DMS114 treated with DMSO at 0.1 percent for 48 hours (cell line): ENCODE measurements at regions not wholly inside any gene's neighbourhood (a gene's known extent, or its start where the extent isn't known, plus 50 kb on each side); places are given as distances from the start of the nearest gene placed in this dataset.

ENCODE experiments used
- DNase-seq: peaks from one replicate; lab custom pipeline; 2025; ENCODE audit not compliant: unreplicated experiment; lab: John Stamatoyannopoulos, UW

GRCh38 chr13:67763384-67763783 lies 533.2 kb upstream of the PCDH9 start:
- no peak for DNase-seq

GRCh38 chr13:67758975-67759374 lies 528.8 kb upstream of the PCDH9 start:
- no peak for DNase-seq

DNA sequence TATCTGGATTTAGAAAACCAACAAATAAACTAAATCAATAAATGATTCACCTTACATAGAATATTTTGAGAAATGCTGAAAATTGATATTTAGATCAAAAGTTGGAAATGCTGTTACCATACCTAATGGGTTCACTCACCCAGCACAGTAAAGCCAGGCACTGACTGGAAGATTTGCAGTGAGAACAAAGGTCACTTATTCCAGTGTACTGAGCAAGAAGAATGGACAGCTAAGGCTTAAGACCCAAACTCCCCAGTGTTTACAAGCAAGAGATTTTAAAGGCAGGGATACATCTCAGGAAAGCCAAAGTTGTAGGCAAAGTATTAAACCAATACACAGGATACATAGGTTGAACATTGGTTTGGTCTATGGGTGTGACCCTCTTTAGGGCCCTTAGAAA lies 523.9 kb upstream of the PCDH9 start:
- no peak for DNase-seq

- DNase-seq = no peak
These were observed 522.6 kb upstream of the PCDH9 start for GRCh38 chr13:67752759-67753158.

- DNase-seq = no peak
These were observed 512.3 kb upstream of the PCDH9 start for GRCh38 chr13:67742478-67742877.

- DNase-seq = no peak
These were observed 510.9 kb upstream of the PCDH9 start for GRCh38 chr13:67740871-67741535.

GRCh38 chr13:67736646-67737420 lies 506.7 kb upstream of the PCDH9 start:
- no peak for DNase-seq

DNA sequence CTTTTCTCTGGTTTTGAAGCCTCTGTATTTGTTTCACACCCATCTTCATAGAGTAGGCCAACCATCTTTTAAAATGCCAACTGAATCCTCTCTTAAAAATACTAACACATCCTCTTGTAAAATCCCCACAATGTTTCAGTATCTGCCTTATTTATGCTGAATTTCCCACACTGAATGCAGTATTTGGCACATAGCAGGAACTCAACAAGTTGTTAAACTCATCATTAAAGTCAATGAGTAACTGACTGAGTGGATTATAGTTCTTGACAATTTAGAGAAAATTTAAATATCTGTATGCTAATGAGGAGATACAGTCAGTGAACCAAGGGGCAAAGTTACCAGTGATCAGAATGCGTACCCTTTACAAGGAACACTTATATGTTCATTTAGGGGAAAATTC lies 505.5 kb upstream of the PCDH9 start:
- DNase-seq = no peak

- DNase-seq = no peak
These were observed 496.8 kb upstream of the PCDH9 start for GRCh38 chr13:67726979-67727378.

DNA sequence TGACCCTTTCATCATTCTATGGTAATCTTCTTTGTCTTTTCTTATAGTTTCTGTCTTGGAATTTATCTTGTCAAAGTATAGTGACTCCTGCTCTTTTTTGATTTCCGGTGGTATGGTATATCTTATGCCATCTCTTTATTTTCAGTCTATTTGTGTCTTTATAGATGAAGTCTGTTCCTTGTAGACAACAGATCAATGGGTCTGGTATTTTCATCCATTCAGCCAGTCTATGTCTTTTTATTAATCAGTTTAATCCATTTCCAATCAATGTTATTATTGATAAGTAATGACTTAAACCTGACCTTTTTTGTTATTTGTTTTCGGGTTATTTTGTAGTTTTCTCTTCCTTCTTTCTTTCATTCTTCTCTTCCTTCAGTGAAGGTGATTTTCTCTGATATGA lies 495.9 kb upstream of the PCDH9 start:
- no peak for DNase-seq

DNA sequence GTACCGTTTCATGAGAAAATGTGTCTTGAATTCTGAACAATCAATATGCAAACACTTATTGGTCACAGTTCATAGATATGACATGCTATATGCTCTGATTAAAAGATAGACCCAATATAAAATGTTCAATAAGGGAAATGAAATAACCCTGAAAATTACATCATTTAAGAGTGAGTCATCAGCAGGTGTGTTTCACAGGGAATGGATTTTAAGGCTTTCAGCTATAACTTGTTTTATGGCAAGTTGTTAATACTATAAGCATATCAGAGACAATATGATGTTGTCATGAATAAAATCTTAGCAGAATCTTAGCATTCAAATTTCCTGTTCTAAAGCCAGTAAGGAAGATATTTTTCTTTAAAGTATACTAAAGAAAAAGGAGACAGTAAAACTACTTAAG lies 483.4 kb upstream of the PCDH9 start:
- DNase-seq = no peak

DNA sequence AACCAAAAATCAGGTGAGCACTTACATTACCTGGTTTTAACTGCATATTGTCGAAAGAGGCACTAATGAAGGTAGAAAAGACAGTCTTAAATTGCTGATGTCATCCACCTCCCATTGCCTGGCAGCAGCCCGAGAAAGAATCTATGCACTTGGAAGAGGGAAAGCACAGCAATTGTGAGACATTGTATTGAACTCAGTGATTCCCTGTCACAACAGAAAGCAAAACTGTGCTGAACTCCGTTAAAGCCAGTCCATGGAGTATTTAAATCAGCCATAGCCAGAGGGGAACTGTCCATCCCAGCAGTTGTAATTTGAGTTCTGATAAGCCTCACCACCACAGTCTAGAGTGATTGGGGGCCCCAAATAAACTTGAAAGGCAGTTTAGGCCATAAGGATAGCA lies 466.6 kb upstream of the PCDH9 start:
- DNase-seq = no peak

DNA sequence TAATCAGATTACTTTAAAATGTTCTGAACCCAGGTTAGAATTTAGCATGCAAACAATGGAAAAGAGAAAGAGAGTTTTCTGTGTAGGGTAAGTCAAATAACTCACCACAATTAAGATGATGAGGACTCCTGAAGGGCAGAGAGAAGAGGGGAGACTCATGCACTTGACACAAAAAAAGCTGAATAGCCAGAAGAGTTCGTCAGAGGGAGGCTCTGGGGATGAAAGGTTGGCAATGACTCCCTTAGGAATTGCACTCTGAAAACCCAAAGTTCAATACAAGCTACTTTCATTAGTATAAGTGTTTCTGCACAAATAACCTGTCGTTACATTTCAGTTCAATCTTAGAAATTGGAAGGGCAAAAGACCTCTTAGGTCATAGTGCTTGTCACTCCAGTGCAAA lies 434.4 kb upstream of the PCDH9 start:
- DNase-seq = no peak

- DNase-seq = no peak
These were observed 432.9 kb upstream of the PCDH9 start for GRCh38 chr13:67662997-67663396.

GRCh38 chr13:67652887-67653286 lies 422.8 kb upstream of the PCDH9 start:
- no peak for DNase-seq

- DNase-seq = no peak
These were observed 421.9 kb upstream of the PCDH9 start for GRCh38 chr13:67651908-67652465.

DNA sequence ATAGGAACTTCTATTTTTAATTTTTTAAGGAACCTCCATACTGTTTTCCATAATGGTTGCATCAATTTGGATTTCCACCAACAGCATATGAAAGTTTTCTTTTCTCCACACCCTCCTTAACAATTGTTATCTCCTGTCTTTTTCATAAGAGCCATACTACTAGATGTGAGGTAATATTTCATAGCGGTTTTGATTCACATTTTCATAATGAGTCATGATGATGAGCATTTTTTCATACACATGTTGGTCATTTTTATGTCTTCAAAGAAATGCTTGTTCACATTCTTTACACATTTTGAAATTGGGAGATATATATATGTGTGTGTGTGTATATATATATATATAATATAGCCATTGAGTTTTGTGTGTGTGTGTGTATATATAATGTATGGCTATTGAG lies 420.3 kb upstream of the PCDH9 start:
- no peak for DNase-seq

DNA sequence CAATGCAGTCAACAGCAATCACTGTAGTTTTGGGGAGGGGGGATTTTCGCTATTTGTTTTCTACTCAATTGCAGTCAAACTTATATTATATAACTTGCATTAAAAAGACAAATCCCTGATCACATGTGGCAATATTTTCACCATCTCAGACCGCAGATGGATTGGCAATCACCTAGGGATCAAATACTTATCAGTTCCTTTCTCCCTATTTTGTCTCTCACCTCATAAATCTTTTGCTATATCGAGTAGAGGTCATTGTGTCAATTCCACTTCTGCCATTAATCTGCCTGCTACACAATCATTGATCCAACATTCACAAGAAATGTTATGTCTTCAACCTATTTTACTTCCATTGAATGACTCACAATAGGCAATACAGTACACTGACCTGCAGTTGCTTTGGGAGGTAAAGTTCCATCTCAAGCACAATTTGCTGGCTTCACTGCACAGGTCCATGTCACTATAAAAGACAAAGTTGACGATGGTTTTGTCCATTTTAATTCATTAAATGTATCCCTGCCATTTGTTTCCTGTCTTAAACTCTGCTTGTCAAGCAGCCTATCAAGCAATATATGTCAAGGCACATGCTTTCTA lies 415.8 kb upstream of the PCDH9 start:
- DNase-seq = no peak

DNA sequence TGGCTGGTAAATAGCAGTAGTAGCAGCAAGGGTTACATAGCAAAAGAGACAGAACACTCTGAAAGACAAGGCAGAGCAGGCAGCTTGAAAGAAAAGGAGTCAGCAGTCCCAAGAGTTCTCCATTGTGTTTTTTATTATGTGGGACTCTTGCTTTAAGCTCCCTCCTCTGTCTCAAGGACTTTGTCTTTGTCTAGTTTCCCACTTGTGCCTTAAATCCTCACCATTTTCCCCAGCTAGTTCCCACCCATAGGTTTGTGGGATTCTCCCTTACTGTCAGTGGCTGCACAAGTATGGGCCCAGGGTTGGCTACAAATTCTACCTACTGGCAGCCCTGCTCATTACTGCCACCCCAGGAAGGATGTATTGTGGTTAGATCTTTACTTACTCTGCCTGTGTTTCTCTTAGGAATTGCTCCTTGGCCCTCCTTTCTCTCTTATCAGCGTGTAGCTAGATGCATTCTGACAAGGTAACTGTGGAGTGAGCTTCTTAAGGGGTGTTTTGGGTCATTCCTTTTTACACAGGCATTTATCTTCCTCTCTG lies 413.4 kb upstream of the PCDH9 start:
- DNase-seq = no peak

DNA sequence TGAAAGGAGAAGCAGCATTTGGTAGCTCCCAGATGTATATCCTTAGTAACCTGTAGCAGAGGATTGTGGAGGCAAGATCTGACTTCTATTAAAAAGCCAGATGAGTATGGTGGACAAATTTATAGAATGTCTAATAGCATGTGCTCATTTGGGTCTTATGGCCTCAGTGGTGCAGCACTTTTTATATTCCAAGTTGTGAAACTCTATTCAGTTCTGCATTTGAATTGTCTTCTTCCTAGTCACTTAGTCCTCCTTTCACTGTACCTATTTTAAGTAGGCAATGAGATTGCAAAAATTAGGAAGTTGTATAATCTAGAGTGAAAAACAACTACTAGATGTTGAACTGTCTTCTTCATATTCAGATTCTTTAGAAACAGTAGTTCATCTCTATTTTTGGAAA lies 412.5 kb upstream of the PCDH9 start:
- DNase-seq = no peak

DNA sequence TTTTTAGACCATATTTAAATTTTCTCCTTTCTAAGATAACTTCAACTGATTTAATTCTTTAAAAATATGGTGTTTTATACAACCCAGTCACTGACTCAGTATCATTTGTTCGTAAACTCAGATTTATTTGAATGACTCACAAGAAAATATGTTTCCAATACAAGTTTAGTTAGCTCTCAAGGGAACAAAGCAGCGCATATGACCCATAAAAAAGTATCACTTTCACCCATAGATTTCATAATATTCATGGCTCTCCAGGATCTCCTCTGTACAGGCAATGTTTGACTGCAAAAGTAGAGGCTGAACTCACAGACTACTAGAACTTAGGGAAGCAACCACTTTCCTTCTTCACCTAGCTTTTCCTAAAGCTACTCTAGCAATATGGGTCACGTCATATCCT lies 405.6 kb upstream of the PCDH9 start:
- no peak for DNase-seq

DNA sequence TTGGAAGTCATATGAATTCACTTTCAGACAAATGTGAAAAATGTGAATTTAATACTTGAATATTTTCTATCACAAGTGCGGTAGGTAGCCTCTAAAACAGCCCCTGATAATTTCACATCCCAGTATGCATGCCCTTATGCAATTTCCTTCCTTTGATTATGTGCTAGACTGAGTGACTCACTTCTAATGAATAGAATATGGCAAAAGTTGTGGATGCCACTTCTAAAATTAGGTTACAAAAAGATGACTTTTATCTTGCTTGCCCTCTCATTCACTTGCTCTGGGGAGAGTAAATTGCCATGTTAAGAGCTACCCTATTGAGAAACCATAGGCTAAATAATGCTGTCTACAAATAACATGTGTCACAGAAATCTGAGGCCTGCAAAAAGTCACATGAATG lies 402.5 kb upstream of the PCDH9 start:
- no peak for DNase-seq
